Small intestine (tissue), 7 donors: ENCODE measurements at regions not wholly inside any gene's neighbourhood (a gene's known extent, or its start where the extent isn't known, plus 50 kb on each side); places are given as distances from the start of the nearest gene placed in this dataset.

ENCODE experiments used
- DNase-seq, 2 donors: peaks; one replicate each; pipeline versions ENCODE4 v3.0.0 to v3.0.0-alpha.2; 2013
- FAIRE-seq: peaks from 2 replicates; lab custom pipeline; 2012; peaks lifted over from hg19 to GRCh38; lab: Jason Lieb, UNC
- H3K27ac ChIP-seq, 3 donors: one replicate each; pipeline ENCODE4 v1.5.1; 2013; ENCODE audit warnings: low read length in 2 of 3, mild to moderate bottlenecking in 2 of 3, control low read depth in 1 of 3, inconsistent platforms in 1 of 3, low read depth in 1 of 3, moderate library complexity in 1 of 3
- H3K27me3 ChIP-seq, 3 donors: one replicate each; pipeline ENCODE4 v1.6.1; 2013; ENCODE audit warnings: low read length in 3 of 3, inconsistent platforms in 1 of 3; ENCODE audit not compliant: control insufficient read depth in 3 of 3, insufficient read depth in 3 of 3
- H3K36me3 ChIP-seq, 3 donors: one replicate each; pipeline ENCODE4 v1.6.1; 2013; ENCODE audit warnings: low read length in 3 of 3, inconsistent platforms in 1 of 3, low read depth in 1 of 3, mild to moderate bottlenecking in 1 of 3, moderate library complexity in 1 of 3; ENCODE audit not compliant: control insufficient read depth in 3 of 3, insufficient read depth in 2 of 3
- H3K4me1 ChIP-seq, 3 donors: one replicate each; pipeline ENCODE4 v1.6.1; 2013; ENCODE audit warnings: low read length in 2 of 3, inconsistent platforms in 1 of 3, low read depth in 1 of 3, mild to moderate bottlenecking in 1 of 3, moderate library complexity in 1 of 3; ENCODE audit not compliant: control insufficient read depth in 3 of 3, insufficient read depth in 2 of 3
- H3K4me3 ChIP-seq, 3 donors: one replicate each; pipeline ENCODE4 v1.5.1; 2013; ENCODE audit warnings: low read length in 3 of 3, control low read depth in 1 of 3, inconsistent platforms in 1 of 3, low read depth in 1 of 3, mild to moderate bottlenecking in 1 of 3, moderate library complexity in 1 of 3
- H3K9me3 ChIP-seq, 2 donors: one replicate each; pipeline ENCODE4 v1.6.1; 2013; ENCODE audit warnings: low read depth in 1 of 2, low read length in 1 of 2; ENCODE audit not compliant: control insufficient read depth in 2 of 2, insufficient read depth in 1 of 2
- WGBS, 3 donors: extraction: QIAGEN DNeasy Blood & Tissue Kit; methylation state at CpG; one replicate each; pipeline ENCODE4 v1.1.7; 2013; 5-methylcytosine and 5-hydroxymethylcytosine counted together
- donor health status: healthy with polysubstance abuse.
- donor health status: control.
- donor health status: control.
- donor health status: Bipolar disorder and iron deficiency.
- donor health status: healthy.

DNA sequence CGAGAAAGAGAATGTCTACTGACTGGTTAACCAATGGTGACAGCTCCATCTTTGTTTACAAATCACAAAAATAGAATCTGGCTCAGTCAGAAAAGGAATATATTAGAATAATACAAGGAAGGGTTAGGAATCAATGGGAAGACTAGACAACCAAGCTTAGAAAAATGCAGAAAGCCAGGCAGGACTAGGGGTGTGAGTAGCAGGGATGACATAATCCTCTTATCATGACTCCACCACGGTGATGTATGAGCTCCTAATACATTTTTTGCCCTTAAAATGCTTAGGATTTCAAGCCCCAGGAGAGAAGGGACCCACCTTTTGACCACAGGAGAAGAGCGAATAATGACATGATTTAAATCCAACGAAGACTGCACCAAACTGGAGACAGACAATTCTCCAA is 252.3 kb downstream of the CHD9NB start:
- H3K9me3 ChIP-seq: no peaks in the 10 kb centered on the region
- H3K4me1 ChIP-seq: no peaks in the 10 kb centered on the region
- FAIRE-seq: no peak
- no peak overlapping the region for H3K27ac ChIP-seq
- WGBS, 3 donors: 64 to 73% (median 70%) methylated on average over 4 of the region's 4 CpGs
- no peaks in the 10 kb centered on the region for H3K27me3 ChIP-seq
- no peak overlapping the region for H3K4me3 ChIP-seq
- H3K36me3 ChIP-seq: no peaks in the 10 kb centered on the region
- no peak for DNase-seq

- Histone ChIP-seq H3K4me1 (no peaks in the 10 kb centered on the region), H3K27me3 (no peaks in the 10 kb centered on the region), H3K9me3 (no peaks in the 10 kb centered on the region), H3K27ac (no peak overlapping the region), H3K36me3 (no peaks in the 10 kb centered on the region), H3K4me3 (no peak overlapping the region)
- DNase-seq: no peak
- no peak for FAIRE-seq
- 86 to 100% (median 97%) methylated on average over 2 of the region's 2 CpGs for WGBS, 3 donors
Observed at GRCh38 chr16:52799149-52799548, 252.2 kb upstream of the TOX3 start.

- Histone ChIP-seq H3K4me1 (no peaks in the 10 kb centered on the region), H3K4me3 (no peak overlapping the region), H3K9me3 (no peaks in the 10 kb centered on the region), H3K27me3 (no peaks in the 10 kb centered on the region), H3K36me3 (no peaks in the 10 kb centered on the region), H3K27ac (no peak overlapping the region)
- DNase-seq (no peak), FAIRE-seq (no peak)
- 55 to 63% (median 60%) methylated on average over 3 of the region's 3 CpGs for WGBS, 3 donors
Observed at GRCh38 chr16:52787709-52788108, 240.8 kb upstream of the TOX3 start.

- Histone ChIP-seq H3K9me3 (no peaks in the 10 kb centered on the region), H3K27me3 (no peaks in the 10 kb centered on the region), H3K4me1 (no peaks in the 10 kb centered on the region), H3K27ac (no peak overlapping the region), H3K36me3 (no peaks in the 10 kb centered on the region), H3K4me3 (no peak overlapping the region)
- DNase-seq (peak in 1 of 2 donors; percentile 3), FAIRE-seq (no peak)
- 55 to 69% (median 63%) methylated on average over 3 of the region's 3 CpGs for WGBS, 3 donors
Observed at GRCh38 chr16:52786091-52786490, 239.1 kb upstream of the TOX3 start.

GRCh38 chr16:52785653-52786052 is 238.7 kb upstream of the TOX3 start:
- no peaks in the 10 kb centered on the region for H3K36me3 ChIP-seq
- WGBS, 3 donors: 82 to 88% (median 82%) methylated on average over 4 of the region's 4 CpGs
- DNase-seq (no peak), FAIRE-seq (no peak)
- H3K9me3 ChIP-seq: no peaks in the 10 kb centered on the region
- no peak overlapping the region for H3K4me3 ChIP-seq
- no peaks in the 10 kb centered on the region for H3K27me3 ChIP-seq
- no peaks in the 10 kb centered on the region for H3K4me1 ChIP-seq
- H3K27ac ChIP-seq: no peak overlapping the region

- Histone ChIP-seq H3K9me3 (no peaks in the 10 kb centered on the region), H3K4me3 (no peak overlapping the region), H3K27me3 (no peaks in the 10 kb centered on the region), H3K36me3 (no peaks in the 10 kb centered on the region), H3K4me1 (no peaks in the 10 kb centered on the region), H3K27ac (no peak overlapping the region)
- FAIRE-seq (no peak), DNase-seq (no peak)
Observed at GRCh38 chr16:52783616-52784015, 236.7 kb upstream of the TOX3 start.

GRCh38 chr16:52781005-52781630 is 234.2 kb upstream of the TOX3 start:
- DNase-seq: no peak
- Histone ChIP-seq H3K36me3 (no peaks in the 10 kb centered on the region), H3K4me1 (no peaks in the 10 kb centered on the region), H3K27me3 (no peaks in the 10 kb centered on the region), H3K27ac (no peak overlapping the region), H3K9me3 (no peaks in the 10 kb centered on the region), H3K4me3 (no peak overlapping the region)
- FAIRE-seq: no peak
- 74 to 83% (median 76%) methylated on average over 11 of the region's 11 CpGs for WGBS, 3 donors

GRCh38 chr16:52773026-52773425 is 226.1 kb upstream of the TOX3 start:
- WGBS, 3 donors: 82 to 97% (median 95%) methylated on average over 1 of the region's 1 CpG
- FAIRE-seq (no peak), DNase-seq (no peak)
- no peak overlapping the region for H3K4me3 ChIP-seq
- no peak overlapping the region for H3K27ac ChIP-seq
- peaks cover 0 to 2% of the 10 kb centered on the region in 2 donors for H3K9me3 ChIP-seq
- H3K4me1 ChIP-seq: no peaks in the 10 kb centered on the region
- H3K36me3 ChIP-seq: no peaks in the 10 kb centered on the region
- H3K27me3 ChIP-seq: no peaks in the 10 kb centered on the region

DNA sequence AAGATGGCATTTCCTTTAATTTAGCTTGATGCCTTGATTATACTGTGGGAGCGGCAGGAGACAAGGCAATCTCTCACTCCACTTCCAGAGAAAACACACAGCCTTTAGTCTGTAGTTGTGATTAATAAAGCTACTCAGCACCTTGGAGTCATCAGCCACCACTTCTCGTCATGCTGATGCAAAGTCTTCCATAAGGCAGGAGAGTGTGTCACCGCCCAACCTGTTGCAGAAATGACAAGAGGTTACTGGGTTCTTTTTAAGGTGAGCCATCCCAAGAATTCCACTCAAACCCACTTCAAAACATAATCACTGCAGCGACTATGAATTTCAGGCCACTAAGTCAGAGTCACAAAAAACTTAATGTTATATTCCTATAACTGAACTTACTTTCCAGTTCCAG is 223.9 kb upstream of the TOX3 start:
- no peaks in the 10 kb centered on the region for H3K4me1 ChIP-seq
- WGBS, 3 donors: 84 to 90% (median 88%) methylated on average over 4 of the region's 4 CpGs
- H3K4me3 ChIP-seq: no peak overlapping the region
- DNase-seq: no peak
- no peaks in the 10 kb centered on the region for H3K36me3 ChIP-seq
- H3K27ac ChIP-seq: no peak overlapping the region
- peaks cover 0 to 2% of the 10 kb centered on the region in 2 donors for H3K9me3 ChIP-seq
- FAIRE-seq: no peak
- no peaks in the 10 kb centered on the region for H3K27me3 ChIP-seq
